Common myeloid progenitor, CD34-positive (primary cell): ENCODE measurements at regions not wholly inside any gene's neighbourhood (a gene's known extent, or its start where the extent isn't known, plus 50 kb on each side); places are given as distances from the start of the nearest gene placed in this dataset.
A peak's percentile ranks its signal among the peaks of the same experiment; 100 is the strongest.

Experiments used
- CTCF ChIA-PET: fragments of 350-600 bp; sonication (Branson Sonifier 250); formaldehyde crosslinking; loops from one replicate; lab custom pipeline; 2021; ENCODE audit warnings: antibody characterized with exemption; lab: Charles Lee
- POLR2A ChIA-PET: fragments of 350-600 bp; sonication (Branson Sonifier 250); formaldehyde crosslinking; loops from one replicate; lab custom pipeline; 2021; ENCODE audit warnings: antibody characterized with exemption; lab: Charles Lee
- DNase-seq, 3 donors: peaks; one replicate each; pipeline versions ENCODE4 v3.0.0 to v3.0.0-alpha.2; 2013
- H3K27ac ChIP-seq, 2 experiments: 1 replicate in 1 of 2; 2 replicates in 1 of 2; pipeline ENCODE4 v1.7.0; 2013; ENCODE audit warnings: inconsistent platforms in 2 of 2, low read length in 2 of 2, mild to moderate bottlenecking in 2 of 2, low read depth in 1 of 2, moderate library complexity in 1 of 2; ENCODE audit not compliant: severe bottlenecking in 2 of 2, insufficient read depth in 1 of 2, poor library complexity in 1 of 2
- H3K27me3 ChIP-seq, 5 experiments: replicated peaks in 2 of 5; 1 replicate in 3 of 5; 2 replicates in 2 of 5; pipeline versions ENCODE4 v1.6.1 to v1.7.0; 2013; ENCODE audit warnings: low read length in 4 of 5, mild to moderate bottlenecking in 2 of 5, moderate library complexity in 2 of 5, inconsistent platforms in 1 of 5; ENCODE audit not compliant: insufficient read depth in 5 of 5, control insufficient read depth in 4 of 5
- H3K36me3 ChIP-seq, 4 experiments: 1 replicate in 2 of 4; 2 replicates in 2 of 4; pipeline versions ENCODE4 v1.6.1 to v1.7.0; 2013; ENCODE audit warnings: low read length in 3 of 4, control low read depth in 1 of 4, mild to moderate bottlenecking in 1 of 4; ENCODE audit not compliant: control insufficient read depth in 4 of 4, insufficient read depth in 4 of 4
- H3K4me1 ChIP-seq, 4 experiments: 1 replicate in 3 of 4; 2 replicates in 1 of 4; pipeline versions ENCODE4 v1.6.1 to v1.7.1; 2013; ENCODE audit warnings: low read length in 3 of 4, mild to moderate bottlenecking in 3 of 4, control low read depth in 1 of 4, inconsistent platforms in 1 of 4, moderate library complexity in 1 of 4; ENCODE audit not compliant: control insufficient read depth in 4 of 4, insufficient read depth in 4 of 4; ENCODE audit errors: control extremely low read depth in 1 of 4
- H3K4me3 ChIP-seq, 7 experiments: 1 replicate in 4 of 7; 2 replicates in 3 of 7; pipeline versions ENCODE4 v1.5.1 to v1.7.0; 2013; ENCODE audit warnings: mild to moderate bottlenecking in 7 of 7, low read length in 6 of 7, moderate library complexity in 6 of 7, inconsistent platforms in 2 of 7, low read depth in 2 of 7, control low read depth in 1 of 7; ENCODE audit not compliant: insufficient read depth in 4 of 7, control insufficient read depth in 1 of 7; ENCODE audit errors: extremely low read depth in 1 of 7
- H3K9me3 ChIP-seq, 5 experiments: 1 replicate in 4 of 5; 2 replicates in 1 of 5; pipeline versions ENCODE4 v1.6.1 to v1.7.1; 2013; ENCODE audit warnings: low read length in 4 of 5, mild to moderate bottlenecking in 2 of 5, inconsistent platforms in 1 of 5, low read depth in 1 of 5, moderate library complexity in 1 of 5; ENCODE audit not compliant: control insufficient read depth in 4 of 5, insufficient read depth in 2 of 5; ENCODE audit errors: control extremely low read depth in 1 of 5
- WGBS: methylation state at CpG from one replicate; pipeline ENCODE4 v1.1.5; 2013; ENCODE audit not compliant: insufficient coverage; 5-methylcytosine and 5-hydroxymethylcytosine counted together

- DNase-seq = no peak
- H3K9me3 ChIP-seq = no peaks in the 10 kb centered on the region
- no peaks in the 10 kb centered on the region for H3K36me3 ChIP-seq
- no peak overlapping the region for H3K27ac ChIP-seq
- H3K4me1 ChIP-seq = no peaks in the 10 kb centered on the region
- POLR2A ChIA-PET = no interaction called here
- H3K27me3 ChIP-seq = no peaks in the 10 kb centered on the region
- CTCF ChIA-PET = interaction anchor here (0.6 kb wide), 1 partner anchor 91 kb away, joined by 5 read pairs; no protein-coding TSS in a partner anchor
- no peak overlapping the region for H3K4me3 ChIP-seq
Measured at GRCh38 chr9:81077572-81077971, 611.8 kb downstream of the TLE1 start.

GRCh38 chr9:81076131-81076530 is 613.2 kb downstream of the TLE1 start:
- DNase-seq = no peak

GRCh38 chr9:81074221-81074620 is 615.1 kb downstream of the TLE1 start:
- no peaks in the 10 kb centered on the region for H3K36me3 ChIP-seq
- DNase-seq = no peak
- H3K27ac ChIP-seq = no peak overlapping the region
- H3K27me3 ChIP-seq = peaks cover 0 to 3% (median 0%) of the 10 kb centered on the region in 5 experiments
- H3K9me3 ChIP-seq = no peaks in the 10 kb centered on the region
- CTCF ChIA-PET = no interaction called here
- no peaks in the 10 kb centered on the region for H3K4me1 ChIP-seq
- 96% methylated on average over 4 of the region's 4 CpGs for WGBS
- H3K4me3 ChIP-seq = no peak overlapping the region
- POLR2A ChIA-PET = no interaction called here

More at GRCh38 chr9:81076131-81076530, 613.2 kb downstream of the TLE1 start:
- Histone ChIP-seq H3K4me1 (no peaks in the 10 kb centered on the region), H3K4me3 (no peak overlapping the region), H3K36me3 (no peaks in the 10 kb centered on the region), H3K27me3 (no peaks in the 10 kb centered on the region), H3K27ac (no peak overlapping the region), H3K9me3 (no peaks in the 10 kb centered on the region)
- ChIA-PET CTCF (no interaction called here), POLR2A (no interaction called here)
- WGBS = 94% methylated on average over 2 of the region's 2 CpGs

- WGBS = no CpG with 5 or more reads among the region's 4 CpGs
- Histone ChIP-seq H3K4me1 (no peaks in the 10 kb centered on the region), H3K36me3 (no peaks in the 10 kb centered on the region), H3K4me3 (no peak overlapping the region), H3K27me3 (peaks cover 0 to 3% (median 0%) of the 10 kb centered on the region in 5 experiments), H3K9me3 (no peaks in the 10 kb centered on the region), H3K27ac (no peak overlapping the region)
- ChIA-PET POLR2A (no interaction called here), CTCF (no interaction called here)
- DNase-seq = no peak
Measured at GRCh38 chr9:81073821-81074220, 615.5 kb downstream of the TLE1 start.

- WGBS = 77% methylated on average over 2 of the region's 2 CpGs
- POLR2A ChIA-PET = no interaction called here
Measured at GRCh38 chr9:81072758-81073157, 616.6 kb downstream of the TLE1 start.

GRCh38 chr9:81071108-81071507 is 618.2 kb downstream of the TLE1 start:
- CTCF ChIA-PET = no interaction called here
- Histone ChIP-seq H3K27ac (no peak overlapping the region), H3K4me3 (no peak overlapping the region), H3K27me3 (peaks cover 0 to 3% (median 0%) of the 10 kb centered on the region in 5 experiments), H3K36me3 (no peaks in the 10 kb centered on the region), H3K4me1 (no peaks in the 10 kb centered on the region), H3K9me3 (peaks cover 0 to 1% (median 0%) of the 10 kb centered on the region in 5 experiments)
- no peak for DNase-seq
- POLR2A ChIA-PET = no interaction called here
- 96% methylated on average over 2 of the region's 2 CpGs for WGBS

More at GRCh38 chr9:81072758-81073157, 616.6 kb downstream of the TLE1 start:
- peak in 1 of 3 donors; percentile 4 for DNase-seq
- Histone ChIP-seq H3K4me3 (no peak overlapping the region), H3K9me3 (no peaks in the 10 kb centered on the region), H3K4me1 (no peaks in the 10 kb centered on the region), H3K27me3 (peaks cover 0 to 3% (median 0%) of the 10 kb centered on the region in 5 experiments), H3K27ac (no peak overlapping the region), H3K36me3 (no peaks in the 10 kb centered on the region)
- CTCF ChIA-PET = interaction anchor here (1.1 kb wide), 1 partner anchor 19 kb away, joined by 3 read pairs; no protein-coding TSS in a partner anchor

GRCh38 chr9:81070689-81071088 is 618.7 kb downstream of the TLE1 start:
- peaks cover 0 to 3% (median 0%) of the 10 kb centered on the region in 5 experiments for H3K27me3 ChIP-seq
- H3K4me3 ChIP-seq = no peak overlapping the region
- H3K9me3 ChIP-seq = peaks cover 0 to 1% (median 0%) of the 10 kb centered on the region in 5 experiments
- H3K36me3 ChIP-seq = no peaks in the 10 kb centered on the region
- no peaks in the 10 kb centered on the region for H3K4me1 ChIP-seq
- CTCF ChIA-PET = no interaction called here
- no peak overlapping the region for H3K27ac ChIP-seq
- WGBS = 94% methylated on average over 4 of the region's 9 CpGs
- DNase-seq = no peak
- POLR2A ChIA-PET = no interaction called here
